HG02938 (cell line): ENCODE measurements at regions not wholly inside any gene's neighbourhood (a gene's known extent, or its start where the extent isn't known, plus 50 kb on each side); places are given as distances from the start of the nearest gene placed in this dataset.

ENCODE experiments used
- ATAC-seq: cut with Tn5 transposase; IDR thresholded peaks from one replicate; pipeline ENCODE4 v1.9.1; 2021; ENCODE audit warnings: mild to moderate bottlenecking, moderate library complexity; ENCODE audit not compliant: unreplicated experiment

GRCh38 chr4:29002151-29002550, 1718.0 kb upstream of the PCDH7 start:
- no peak for ATAC-seq

- no peak for ATAC-seq
Observed at GRCh38 chr4:29005838-29006237, 1714.3 kb upstream of the PCDH7 start.

- ATAC-seq: no peak
Observed at GRCh38 chr4:29009908-29010307, 1710.3 kb upstream of the PCDH7 start.

GRCh38 chr4:29013341-29013740, 1706.8 kb upstream of the PCDH7 start:
- ATAC-seq: no peak

GRCh38 chr4:29014555-29014954, 1705.6 kb upstream of the PCDH7 start:
- ATAC-seq: no peak

- no peak for ATAC-seq
Observed at GRCh38 chr4:29033703-29034102, 1686.5 kb upstream of the PCDH7 start.

- ATAC-seq: no peak
Observed at GRCh38 chr4:29037501-29037900, 1682.7 kb upstream of the PCDH7 start.

- ATAC-seq: no peak
Observed at GRCh38 chr4:29043411-29043810, 1676.8 kb upstream of the PCDH7 start.

GRCh38 chr4:29046186-29046585, 1674.0 kb upstream of the PCDH7 start:
- ATAC-seq: no peak

- no peak for ATAC-seq
Observed at GRCh38 chr4:29046781-29047180, 1673.4 kb upstream of the PCDH7 start.

GRCh38 chr4:29047341-29048041, 1672.7 kb upstream of the PCDH7 start:
- no peak for ATAC-seq

GRCh38 chr4:29051381-29051965, 1668.7 kb upstream of the PCDH7 start:
- ATAC-seq: no peak

- ATAC-seq: no peak
Observed at GRCh38 chr4:29052266-29052665, 1667.9 kb upstream of the PCDH7 start.

GRCh38 chr4:29058531-29058930, 1661.6 kb upstream of the PCDH7 start:
- no peak for ATAC-seq

- ATAC-seq: no peak
Observed at GRCh38 chr4:29066861-29067260, 1653.3 kb upstream of the PCDH7 start.

GRCh38 chr4:29073571-29073970, 1646.6 kb upstream of the PCDH7 start:
- no peak for ATAC-seq

- no peak for ATAC-seq
Observed at GRCh38 chr4:29075366-29075765, 1644.8 kb upstream of the PCDH7 start.

GRCh38 chr4:29079260-29079659, 1640.9 kb upstream of the PCDH7 start:
- no peak for ATAC-seq

- ATAC-seq: no peak
Observed at GRCh38 chr4:29081234-29081955, 1638.8 kb upstream of the PCDH7 start.

GRCh38 chr4:29082684-29083083, 1637.5 kb upstream of the PCDH7 start:
- no peak for ATAC-seq

- ATAC-seq: no peak
Observed at GRCh38 chr4:29085748-29086147, 1634.4 kb upstream of the PCDH7 start.

- ATAC-seq: no peak
Observed at GRCh38 chr4:29104694-29105093, 1615.5 kb upstream of the PCDH7 start.
